Kidney (tissue), 13 donors: ENCODE measurements at regions not wholly inside any gene's neighbourhood (a gene's known extent, or its start where the extent isn't known, plus 50 kb on each side); places are given as distances from the start of the nearest gene placed in this dataset.

Experiments
- DNase-seq, 5 donors: peaks; one replicate each; pipeline ENCODE4 v3.0.0-alpha.2; 2013 to 2020
- FAIRE-seq: peaks from 2 replicates; lab custom pipeline; 2012; peaks lifted over from hg19 to GRCh38; lab: Jason Lieb, UNC
- H3K27ac ChIP-seq, 2 donors: one replicate each; pipeline ENCODE4 v1.7.0; 2013; ENCODE audit warnings: low read depth in 2 of 2, low read length in 2 of 2, inconsistent platforms in 1 of 2
- H3K27me3 ChIP-seq: one replicate; pipeline ENCODE4 v1.7.1; 2013; ENCODE audit warnings: low read length, inconsistent platforms; ENCODE audit not compliant: control insufficient read depth, insufficient read depth
- H3K36me3 ChIP-seq, 3 donors: one replicate each; pipeline versions ENCODE4 v1.7.0 to v1.7.1; 2013; ENCODE audit warnings: low read length in 3 of 3, control low read depth in 1 of 3, inconsistent platforms in 1 of 3; ENCODE audit not compliant: insufficient read depth in 3 of 3, control insufficient read depth in 2 of 3
- H3K4me1 ChIP-seq, 3 donors: one replicate each; pipeline versions ENCODE4 v1.7.0 to v1.7.1; 2013; ENCODE audit warnings: low read length in 3 of 3, inconsistent platforms in 1 of 3, low read depth in 1 of 3; ENCODE audit not compliant: control insufficient read depth in 2 of 3, insufficient read depth in 2 of 3
- H3K4me3 ChIP-seq, 3 donors: one replicate each; pipeline versions ENCODE4 v1.7.0 to v1.8.1; 2013; ENCODE audit warnings: low read length in 3 of 3, control low read depth in 1 of 3, inconsistent platforms in 1 of 3
- H3K9ac ChIP-seq, 3 donors: one replicate each; pipeline versions ENCODE4 v1.7.0 to v1.7.1; 2013; ENCODE audit warnings: low read length in 3 of 3, control low read depth in 1 of 3, inconsistent platforms in 1 of 3
- H3K9me3 ChIP-seq, 3 donors: one replicate each; pipeline versions ENCODE4 v1.7.0 to v1.7.1; 2013; ENCODE audit warnings: low read length in 3 of 3, control low read depth in 1 of 3, inconsistent platforms in 1 of 3; ENCODE audit not compliant: control insufficient read depth in 2 of 3, insufficient read depth in 1 of 3
- CTCF ChIP-seq: IDR thresholded peaks from 3 replicates; pipeline ENCODE4 v1.5.1; 2012; ENCODE audit warnings: mild to moderate bottlenecking, moderate library complexity, borderline replicate concordance; ENCODE audit not compliant: insufficient read depth; ENCODE audit errors: extremely low read depth
- intact Hi-C: fragments of 100-400 bp; cut with DNase I; formaldehyde crosslinking; loops from one replicate; pipeline ENCODE4 v1.11.1; 2022
- donor health status: control.
- donor health status: control.
- donor health status: control.
- donor health status: control.
- donor health status: control.
- donor health status: DM: yes; HTN: yes; CAD: no.
- donor health status: Normal renal cell carcinoma (clear cell type).

- H3K9ac ChIP-seq: no peak overlapping the region
- no peak overlapping the region for H3K4me3 ChIP-seq
- H3K9me3 ChIP-seq: no peaks in the 10 kb centered on the region
- FAIRE-seq (no peak), DNase-seq (no peak)
- TF ChIP-seq CTCF: no peak
- no peaks in the 10 kb centered on the region for H3K36me3 ChIP-seq
- peaks cover 0 to 3% (median 0%) of the 10 kb centered on the region in 3 donors for H3K4me1 ChIP-seq
- H3K27ac ChIP-seq: no peak overlapping the region
- intact Hi-C loops: no loop called here
- H3K27me3 ChIP-seq: no peaks in the 10 kb centered on the region
These were observed 158.5 kb downstream of the CD83 start for GRCh38 chr6:14276071-14276470.

GRCh38 chr6:14276667-14277404 lies 159.3 kb downstream of the CD83 start:
- Histone ChIP-seq H3K36me3 (no peaks in the 10 kb centered on the region), H3K4me3 (no peak overlapping the region), H3K4me1 (peaks cover 0 to 3% (median 0%) of the 10 kb centered on the region in 3 donors), H3K27me3 (no peaks in the 10 kb centered on the region), H3K27ac (no peak overlapping the region), H3K9me3 (no peaks in the 10 kb centered on the region), H3K9ac (no peak overlapping the region)
- intact Hi-C loops: no loop called here
- FAIRE-seq (no peak), DNase-seq (no peak)
- TF ChIP-seq CTCF: no peak

- H3K27ac ChIP-seq: no peak overlapping the region
- no peaks in the 10 kb centered on the region for H3K27me3 ChIP-seq
These were observed 159.9 kb downstream of the CD83 start for GRCh38 chr6:14277405-14277930.

More at GRCh38 chr6:14277405-14277930, 159.9 kb downstream of the CD83 start:
- Histone ChIP-seq H3K4me1 (peaks cover 0 to 3% (median 0%) of the 10 kb centered on the region in 3 donors), H3K4me3 (no peak overlapping the region), H3K9me3 (no peaks in the 10 kb centered on the region), H3K36me3 (no peaks in the 10 kb centered on the region), H3K9ac (no peak overlapping the region)
- no peak for DNase-seq
- TF ChIP-seq CTCF: no peak
- intact Hi-C loops: no loop called here
- FAIRE-seq: no peak
